Loucy (cell line): ENCODE measurements at regions not wholly inside any gene's neighbourhood (a gene's known extent, or its start where the extent isn't known, plus 50 kb on each side); places are given as distances from the start of the nearest gene placed in this dataset.

Experiments used
- EZH2phosphoT487 ChIP-seq: fragments of 200-600 bp; IDR thresholded peaks from 2 replicates; pipeline ENCODE4 v1.6.1; 2018; ENCODE audit warnings: antibody characterized with exemption, mild to moderate bottlenecking, moderate library complexity, borderline replicate concordance
- TF ChIP-seq, protein P1 (sequence below): fragments of 200-600 bp; sonication (generic); conservative IDR thresholded peaks from 2 replicates; pipeline ENCODE4 v1.5.1; 2014; ENCODE audit warnings: mild to moderate bottlenecking, antibody characterized with exemption, low read length

- TF ChIP-seq, protein P1, sequence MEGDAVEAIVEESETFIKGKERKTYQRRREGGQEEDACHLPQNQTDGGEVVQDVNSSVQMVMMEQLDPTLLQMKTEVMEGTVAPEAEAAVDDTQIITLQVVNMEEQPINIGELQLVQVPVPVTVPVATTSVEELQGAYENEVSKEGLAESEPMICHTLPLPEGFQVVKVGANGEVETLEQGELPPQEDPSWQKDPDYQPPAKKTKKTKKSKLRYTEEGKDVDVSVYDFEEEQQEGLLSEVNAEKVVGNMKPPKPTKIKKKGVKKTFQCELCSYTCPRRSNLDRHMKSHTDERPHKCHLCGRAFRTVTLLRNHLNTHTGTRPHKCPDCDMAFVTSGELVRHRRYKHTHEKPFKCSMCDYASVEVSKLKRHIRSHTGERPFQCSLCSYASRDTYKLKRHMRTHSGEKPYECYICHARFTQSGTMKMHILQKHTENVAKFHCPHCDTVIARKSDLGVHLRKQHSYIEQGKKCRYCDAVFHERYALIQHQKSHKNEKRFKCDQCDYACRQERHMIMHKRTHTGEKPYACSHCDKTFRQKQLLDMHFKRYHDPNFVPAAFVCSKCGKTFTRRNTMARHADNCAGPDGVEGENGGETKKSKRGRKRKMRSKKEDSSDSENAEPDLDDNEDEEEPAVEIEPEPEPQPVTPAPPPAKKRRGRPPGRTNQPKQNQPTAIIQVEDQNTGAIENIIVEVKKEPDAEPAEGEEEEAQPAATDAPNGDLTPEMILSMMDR, result no peak
- TF ChIP-seq EZH2phosphoT487, result no peak
These were observed 885.8 kb upstream of the TMEM132C start for GRCh38 chr12:127381043-127381668.
